Adrenal gland (tissue), 5 donors: ENCODE measurements at regions not wholly inside any gene's neighbourhood (a gene's known extent, or its start where the extent isn't known, plus 50 kb on each side); places are given as distances from the start of the nearest gene placed in this dataset.

Experiments used
- POLR2A ChIP-seq, 2 donors: fragments of 450-650 bp; IDR thresholded peaks; one replicate each; pipeline ENCODE4 v1.6.1; 2017; ENCODE audit warnings: antibody characterized with exemption in 2 of 2, mild to moderate bottlenecking in 2 of 2, moderate library complexity in 1 of 2
- TF ChIP-seq, protein P1 (sequence below), 6 experiments: fragments of 450-650 bp in 4 of 6; fragments of 200-600 bp in 2 of 6; sonication (generic) in 1 of 6; IDR thresholded peaks; 1 replicate in 5 of 6; 2 replicates in 1 of 6; pipeline versions ENCODE4 v1.5.1 to v1.8.0; 2016 to 2021; ENCODE audit warnings: antibody characterized with exemption in 6 of 6, mild to moderate bottlenecking in 2 of 6, moderate library complexity in 1 of 6
- donor health status: DM: no; HTN: no; CAD: no.

DNA sequence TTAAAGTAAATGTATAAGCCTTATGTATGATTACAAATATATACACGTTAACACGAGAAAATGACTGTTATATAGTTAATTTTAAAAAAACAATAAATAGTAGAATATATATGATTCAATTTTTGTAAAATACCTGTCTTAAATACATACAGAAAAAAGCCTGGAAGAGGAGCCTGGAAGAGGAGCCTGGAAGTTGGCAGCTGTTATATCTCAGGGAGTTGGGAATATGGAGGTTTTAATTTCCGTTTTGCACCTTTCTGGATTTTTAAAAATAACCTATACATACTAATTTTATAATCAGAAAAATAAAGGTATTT, 111.6 kb downstream of the WT1 start:
- TF ChIP-seq, protein P1, sequence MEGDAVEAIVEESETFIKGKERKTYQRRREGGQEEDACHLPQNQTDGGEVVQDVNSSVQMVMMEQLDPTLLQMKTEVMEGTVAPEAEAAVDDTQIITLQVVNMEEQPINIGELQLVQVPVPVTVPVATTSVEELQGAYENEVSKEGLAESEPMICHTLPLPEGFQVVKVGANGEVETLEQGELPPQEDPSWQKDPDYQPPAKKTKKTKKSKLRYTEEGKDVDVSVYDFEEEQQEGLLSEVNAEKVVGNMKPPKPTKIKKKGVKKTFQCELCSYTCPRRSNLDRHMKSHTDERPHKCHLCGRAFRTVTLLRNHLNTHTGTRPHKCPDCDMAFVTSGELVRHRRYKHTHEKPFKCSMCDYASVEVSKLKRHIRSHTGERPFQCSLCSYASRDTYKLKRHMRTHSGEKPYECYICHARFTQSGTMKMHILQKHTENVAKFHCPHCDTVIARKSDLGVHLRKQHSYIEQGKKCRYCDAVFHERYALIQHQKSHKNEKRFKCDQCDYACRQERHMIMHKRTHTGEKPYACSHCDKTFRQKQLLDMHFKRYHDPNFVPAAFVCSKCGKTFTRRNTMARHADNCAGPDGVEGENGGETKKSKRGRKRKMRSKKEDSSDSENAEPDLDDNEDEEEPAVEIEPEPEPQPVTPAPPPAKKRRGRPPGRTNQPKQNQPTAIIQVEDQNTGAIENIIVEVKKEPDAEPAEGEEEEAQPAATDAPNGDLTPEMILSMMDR (IDR thresholded peaks at IDR 0.05) = no peak
- no peak for TF ChIP-seq POLR2A (IDR thresholded peaks at IDR 0.05)
